H1 (cell line): ENCODE measurements at regions not wholly inside any gene's neighbourhood (a gene's known extent, or its start where the extent isn't known, plus 50 kb on each side); places are given as distances from the start of the nearest gene placed in this dataset.

Experiments used
- BACH1 ChIP-seq: IDR thresholded peaks from 2 replicates; pipeline ENCODE4 v1.6.1; 2012; ENCODE audit warnings: low read length, improper control_type of control experiment
- CHD7 ChIP-seq: fragments of 300-600 bp; sonication (generic); IDR thresholded peaks from 2 replicates; pipeline ENCODE4 v1.7.1; 2012; ENCODE audit warnings: low read length, moderate library complexity, mild to moderate bottlenecking, inconsistent platforms; ENCODE audit not compliant: insufficient replicate concordance
- EP300 ChIP-seq, 2 experiments: IDR thresholded peaks; 1 replicate in 1 of 2; 2 replicates in 1 of 2; pipeline ENCODE4 v1.6.1; 2011 to 2012; ENCODE audit warnings: low read depth in 2 of 2, low read length in 2 of 2, mild to moderate bottlenecking in 2 of 2, borderline replicate concordance in 1 of 2, inconsistent platforms in 1 of 2, moderate library complexity in 1 of 2
- GTF2F1 ChIP-seq: IDR thresholded peaks from 2 replicates; pipeline ENCODE4 v1.6.1; 2012; ENCODE audit warnings: low read depth, low read length, improper control_type of control experiment, borderline replicate concordance
- MAX ChIP-seq: IDR thresholded peaks from 2 replicates; pipeline ENCODE4 v1.6.1; 2012; ENCODE audit warnings: inconsistent platforms
- POLR2A ChIP-seq, 2 experiments: IDR thresholded peaks; 1 replicate in 1 of 2; 2 replicates in 1 of 2; pipeline ENCODE4 v1.6.1; 2011; ENCODE audit warnings: low read depth in 2 of 2, low read length in 2 of 2, mild to moderate bottlenecking in 2 of 2; ENCODE audit errors: control extremely low read depth in 1 of 2
- SAP30 ChIP-seq: fragments of 300-600 bp; sonication (generic); IDR thresholded peaks from 2 replicates; pipeline ENCODE4 v1.7.1; 2012; ENCODE audit warnings: low read length, moderate library complexity, mild to moderate bottlenecking, inconsistent platforms; ENCODE audit not compliant: insufficient read depth, insufficient replicate concordance
- SP1 ChIP-seq: IDR thresholded peaks from 2 replicates; pipeline ENCODE4 v1.6.1; 2011; ENCODE audit warnings: low read depth, low read length

- TF ChIP-seq BACH1: no peak
- TF ChIP-seq EP300 (IDR thresholded peaks at IDR 0.05; ENCODE audit: borderline replicate concordance in 1 of 2, low read depth in 2 of 2, low read length in 2 of 2): no peak
- no peak for TF ChIP-seq SAP30
- no peak for TF ChIP-seq CHD7
- TF ChIP-seq POLR2A (IDR thresholded peaks at IDR 0.05; ENCODE audit: control extremely low read depth in 1 of 2, low read depth in 2 of 2, low read length in 2 of 2): no peak
- TF ChIP-seq GTF2F1: no peak
- no peak for TF ChIP-seq SP1
- TF ChIP-seq MAX: no peak
- TF ChIP-seq, all 59 proteins: peak for 0
These were observed 697.9 kb upstream of the ID2 start (continued) for GRCh38 chr2:7983912-7984311.
